ENCODE measurements at regions not wholly inside any gene's neighbourhood (a gene's known extent, or its start where the extent isn't known, plus 50 kb on each side); places are given as distances from the start of the nearest gene placed in this dataset.

- H3K9me3 ChIP-seq = no peaks in the 10 kb centered on the region
- H3K4me1 ChIP-seq = no peaks in the 10 kb centered on the region
- H3K27ac ChIP-seq = no peak overlapping the region
- no peaks in the 10 kb centered on the region for H3K27me3 ChIP-seq
- TF ChIP-seq POLR2A (IDR thresholded peaks at IDR 0.05) = no peak
- no peak for TF ChIP-seq CTCF (IDR thresholded peaks at IDR 0.05)
- no peak for DNase-seq
- no peaks in the 10 kb centered on the region for H3K36me3 ChIP-seq
- no peak overlapping the region for H3K4me3 ChIP-seq
Observed at GRCh38 chr3:82495655-82496054, 734.2 kb upstream of the GBE1 start.

DNA sequence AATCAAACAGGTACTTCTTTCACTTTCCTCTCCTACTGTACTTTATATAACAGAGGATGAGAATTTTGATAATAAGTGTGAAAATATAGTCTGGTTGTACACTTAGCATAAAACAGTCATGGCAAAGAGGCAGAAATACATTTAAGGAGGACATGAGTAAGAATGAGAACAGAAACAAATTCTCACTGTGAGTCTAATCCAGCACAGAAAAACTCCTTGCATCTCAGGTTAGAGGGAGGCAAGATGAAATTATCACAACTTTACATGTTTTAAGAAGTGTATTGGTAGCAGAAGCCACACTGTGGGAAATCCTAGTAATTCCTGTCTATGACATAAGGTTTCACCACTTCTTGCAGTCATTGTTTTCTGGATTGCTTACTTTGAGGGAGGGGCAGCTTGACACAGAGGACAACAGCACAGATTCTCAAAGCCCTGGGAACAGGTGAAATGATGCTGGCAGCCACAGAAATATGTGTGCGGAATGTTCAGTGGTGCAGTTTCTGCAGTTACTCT, 733.6 kb upstream of the GBE1 start:
- no peak for DNase-seq
- TF ChIP-seq POLR2A (IDR thresholded peaks at IDR 0.05) = no peak
- no peak for TF ChIP-seq CTCF (IDR thresholded peaks at IDR 0.05)
- no peaks in the 10 kb centered on the region for H3K4me1 ChIP-seq
- H3K9me3 ChIP-seq = no peaks in the 10 kb centered on the region
- no peak overlapping the region for H3K27ac ChIP-seq
- H3K36me3 ChIP-seq = no peaks in the 10 kb centered on the region
- H3K27me3 ChIP-seq = no peaks in the 10 kb centered on the region
- H3K4me3 ChIP-seq = no peak overlapping the region

DNA sequence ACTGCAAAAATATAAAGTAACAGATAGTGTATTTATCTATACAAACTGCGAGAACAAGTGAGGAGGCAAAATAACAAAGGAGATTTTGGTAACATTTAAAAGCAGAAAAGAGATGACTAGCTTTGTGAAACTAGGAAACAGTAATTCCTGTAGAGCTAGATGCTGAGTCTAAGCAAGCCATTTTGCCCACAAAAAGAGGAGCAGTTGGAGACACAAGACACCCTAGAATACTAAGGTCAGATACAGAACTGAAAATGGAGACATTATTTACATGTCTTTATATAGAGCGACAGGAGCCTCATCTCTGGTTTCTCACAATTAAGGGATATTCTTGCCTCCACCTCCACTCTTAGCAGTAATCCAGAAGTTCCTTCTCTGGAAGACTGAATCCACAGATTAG, 732.4 kb upstream of the GBE1 start:
- Histone ChIP-seq H3K4me3 (no peak overlapping the region), H3K27ac (no peak overlapping the region), H3K36me3 (no peaks in the 10 kb centered on the region), H3K4me1 (no peaks in the 10 kb centered on the region), H3K9me3 (no peaks in the 10 kb centered on the region), H3K27me3 (no peaks in the 10 kb centered on the region)
- no peak for DNase-seq
- TF ChIP-seq POLR2A (IDR thresholded peaks at IDR 0.05) = no peak
- TF ChIP-seq CTCF (IDR thresholded peaks at IDR 0.05) = no peak

GRCh38 chr3:82475306-82475705, 713.9 kb upstream of the GBE1 start:
- no peak overlapping the region for H3K27ac ChIP-seq
- H3K27me3 ChIP-seq = no peaks in the 10 kb centered on the region
- H3K4me1 ChIP-seq = no peaks in the 10 kb centered on the region
- peaks cover 0 to 7% (median 0%) of the 10 kb centered on the region in 4 donors for H3K9me3 ChIP-seq
- H3K4me3 ChIP-seq = no peak overlapping the region
- TF ChIP-seq POLR2A (IDR thresholded peaks at IDR 0.05) = no peak
- no peak for TF ChIP-seq CTCF (IDR thresholded peaks at IDR 0.05)
- DNase-seq = no peak
- no peaks in the 10 kb centered on the region for H3K36me3 ChIP-seq

DNA sequence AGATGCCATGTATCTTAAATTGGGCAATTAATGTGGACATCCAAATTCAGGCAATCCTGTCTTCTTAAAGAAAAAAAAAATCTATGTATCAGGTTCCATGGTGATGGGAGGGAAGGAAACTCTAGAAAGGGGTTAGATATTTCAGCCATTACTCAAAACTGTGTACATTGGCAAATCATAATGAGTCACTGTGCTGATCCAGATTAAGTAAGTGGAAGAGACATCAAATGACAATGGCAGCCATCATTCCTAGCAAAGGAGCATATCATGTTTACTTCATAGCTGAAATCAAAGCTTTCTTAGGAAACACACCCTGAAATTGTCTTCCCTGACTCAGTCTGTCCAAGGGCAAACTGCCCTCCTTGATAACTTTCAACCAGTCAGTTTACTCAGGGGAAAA, 713.3 kb upstream of the GBE1 start:
- no peak overlapping the region for H3K4me3 ChIP-seq
- no peak for DNase-seq
- no peak overlapping the region for H3K27ac ChIP-seq
- TF ChIP-seq CTCF (IDR thresholded peaks at IDR 0.05) (no peak), POLR2A (IDR thresholded peaks at IDR 0.05) (no peak)
- H3K9me3 ChIP-seq = peaks cover 0 to 11% (median 0%) of the 10 kb centered on the region in 4 donors
- H3K27me3 ChIP-seq = no peaks in the 10 kb centered on the region
- no peaks in the 10 kb centered on the region for H3K36me3 ChIP-seq
- no peaks in the 10 kb centered on the region for H3K4me1 ChIP-seq

Data from Peyer's patch (tissue), 4 donors.